ENCODE measurements at regions not wholly inside any gene's neighbourhood (a gene's known extent, or its start where the extent isn't known, plus 50 kb on each side); places are given as distances from the start of the nearest gene placed in this dataset.
"Not testable (repeated sequence)": the region's sequence is repeated elsewhere in the genome, so short reads cannot be mapped to it uniquely, and the experiment has no call there.

DNA sequence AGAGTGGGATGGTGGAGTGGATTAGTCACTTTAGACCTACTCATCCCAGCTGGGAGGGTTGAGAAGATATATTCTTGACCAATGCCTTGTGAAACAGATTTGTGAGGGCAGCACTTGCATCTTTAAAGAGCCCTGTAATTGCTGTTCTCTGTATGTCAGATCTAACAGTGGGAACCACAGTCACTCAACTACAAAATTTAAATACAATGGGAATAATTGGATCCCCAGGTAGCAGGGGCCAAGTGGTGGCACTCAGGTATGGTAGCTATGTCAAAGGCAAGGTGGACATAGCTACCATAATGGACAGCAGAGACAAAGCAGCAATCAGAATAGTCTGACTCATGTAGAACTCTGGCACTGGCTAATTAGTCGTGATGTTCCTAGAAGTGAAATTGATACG is 559.6 kb downstream of the PTPRU start:
- TF ChIP-seq POLR2A (IDR thresholded peaks at IDR 0.05), result not testable (repeated sequence)
- TF ChIP-seq, protein P1, sequence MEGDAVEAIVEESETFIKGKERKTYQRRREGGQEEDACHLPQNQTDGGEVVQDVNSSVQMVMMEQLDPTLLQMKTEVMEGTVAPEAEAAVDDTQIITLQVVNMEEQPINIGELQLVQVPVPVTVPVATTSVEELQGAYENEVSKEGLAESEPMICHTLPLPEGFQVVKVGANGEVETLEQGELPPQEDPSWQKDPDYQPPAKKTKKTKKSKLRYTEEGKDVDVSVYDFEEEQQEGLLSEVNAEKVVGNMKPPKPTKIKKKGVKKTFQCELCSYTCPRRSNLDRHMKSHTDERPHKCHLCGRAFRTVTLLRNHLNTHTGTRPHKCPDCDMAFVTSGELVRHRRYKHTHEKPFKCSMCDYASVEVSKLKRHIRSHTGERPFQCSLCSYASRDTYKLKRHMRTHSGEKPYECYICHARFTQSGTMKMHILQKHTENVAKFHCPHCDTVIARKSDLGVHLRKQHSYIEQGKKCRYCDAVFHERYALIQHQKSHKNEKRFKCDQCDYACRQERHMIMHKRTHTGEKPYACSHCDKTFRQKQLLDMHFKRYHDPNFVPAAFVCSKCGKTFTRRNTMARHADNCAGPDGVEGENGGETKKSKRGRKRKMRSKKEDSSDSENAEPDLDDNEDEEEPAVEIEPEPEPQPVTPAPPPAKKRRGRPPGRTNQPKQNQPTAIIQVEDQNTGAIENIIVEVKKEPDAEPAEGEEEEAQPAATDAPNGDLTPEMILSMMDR (IDR thresholded peaks at IDR 0.05 in 4 of 5, conservative IDR thresholded peaks at IDR 0.05 in 1 of 5), result not testable (repeated sequence)

All from gastrocnemius medialis (tissue), 4 donors.